ENCODE measurements at regions not wholly inside any gene's neighbourhood (a gene's known extent, or its start where the extent isn't known, plus 50 kb on each side); places are given as distances from the start of the nearest gene placed in this dataset.
"Not testable (repeated sequence)": the region's sequence is repeated elsewhere in the genome, so short reads cannot be mapped to it uniquely, and the experiment has no call there.

DNA sequence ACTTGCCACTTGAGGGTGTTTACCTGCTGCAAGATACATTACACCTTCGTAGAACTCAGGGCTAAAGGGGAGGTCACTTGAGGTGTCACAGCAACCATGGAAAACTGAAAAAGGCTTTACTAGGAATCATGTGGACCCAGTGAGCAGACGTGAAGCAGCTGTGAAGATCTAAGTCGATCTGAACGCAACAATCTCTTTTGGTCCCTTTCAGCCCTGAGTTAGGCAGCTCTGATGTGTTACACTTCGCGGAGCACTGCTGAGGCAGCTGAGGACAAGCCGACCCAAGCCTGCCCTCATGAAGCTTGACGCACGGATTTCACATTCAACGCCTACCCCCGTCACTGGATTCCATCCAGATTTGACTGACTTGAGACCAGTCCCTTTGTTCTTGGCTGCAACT lies 75.8 kb upstream of the NPAS2 start:
- DNase-seq: no peak

DNA sequence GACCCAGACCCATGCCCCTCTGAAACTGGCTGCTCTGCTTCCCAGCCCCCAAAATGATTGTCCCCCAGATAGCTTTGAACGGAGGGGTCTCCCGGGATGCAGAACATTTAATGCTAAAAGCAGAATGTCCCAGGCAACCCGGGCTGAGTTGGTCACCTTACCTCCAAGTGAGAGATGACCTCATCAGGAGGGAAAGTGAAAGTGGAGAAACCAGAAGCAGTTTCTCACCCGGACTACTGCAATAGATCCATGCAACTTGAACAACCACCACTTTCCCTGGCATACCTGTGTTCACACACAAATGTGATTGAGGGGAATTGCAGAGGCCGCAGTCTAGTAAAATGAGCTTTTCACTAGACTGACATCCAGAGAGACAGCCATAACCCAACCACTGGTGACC lies 75.3 kb upstream of the NPAS2 start:
- DNase-seq: no peak

DNA sequence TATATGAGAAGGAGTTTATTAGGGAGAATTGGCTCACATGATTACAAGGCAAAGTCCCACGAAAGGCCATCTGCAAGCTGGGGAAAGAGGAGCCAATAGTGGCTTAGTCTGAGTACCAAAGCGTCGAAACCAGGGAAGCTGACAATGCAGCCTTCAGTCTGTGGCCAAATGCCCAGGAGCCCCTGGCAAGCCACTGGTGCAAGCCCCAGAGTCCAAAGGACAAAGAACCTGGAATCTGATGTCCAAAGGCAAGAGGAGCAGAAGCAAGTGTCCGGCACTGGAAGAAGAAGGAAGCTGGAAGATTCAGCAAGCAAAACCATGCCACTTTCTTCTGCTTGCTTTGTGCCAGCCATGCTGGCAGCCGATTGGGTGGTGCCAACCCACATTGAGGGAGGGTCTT lies 74.3 kb upstream of the NPAS2 start:
- DNase-seq: no peak

DNA sequence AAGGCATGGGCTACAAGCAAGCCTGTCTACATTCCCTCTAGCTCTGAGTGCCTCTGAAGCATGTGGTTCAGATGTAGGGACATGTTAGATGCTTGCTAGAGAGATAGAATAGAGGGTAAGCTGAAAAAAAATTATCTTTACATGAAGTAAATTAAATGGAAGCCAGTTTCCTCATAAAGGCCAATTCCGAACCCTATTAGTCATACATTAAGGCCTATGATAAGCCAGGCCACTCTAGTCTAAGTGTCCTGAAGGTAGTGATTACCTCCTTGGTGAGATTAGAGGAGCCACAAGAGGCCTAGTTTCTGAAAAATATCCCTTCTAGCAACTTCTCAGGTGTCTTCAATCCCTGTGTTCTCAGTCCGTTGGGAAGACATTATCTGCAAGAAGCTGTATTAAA lies 72.4 kb upstream of the NPAS2 start:
- DNase-seq: no peak

DNA sequence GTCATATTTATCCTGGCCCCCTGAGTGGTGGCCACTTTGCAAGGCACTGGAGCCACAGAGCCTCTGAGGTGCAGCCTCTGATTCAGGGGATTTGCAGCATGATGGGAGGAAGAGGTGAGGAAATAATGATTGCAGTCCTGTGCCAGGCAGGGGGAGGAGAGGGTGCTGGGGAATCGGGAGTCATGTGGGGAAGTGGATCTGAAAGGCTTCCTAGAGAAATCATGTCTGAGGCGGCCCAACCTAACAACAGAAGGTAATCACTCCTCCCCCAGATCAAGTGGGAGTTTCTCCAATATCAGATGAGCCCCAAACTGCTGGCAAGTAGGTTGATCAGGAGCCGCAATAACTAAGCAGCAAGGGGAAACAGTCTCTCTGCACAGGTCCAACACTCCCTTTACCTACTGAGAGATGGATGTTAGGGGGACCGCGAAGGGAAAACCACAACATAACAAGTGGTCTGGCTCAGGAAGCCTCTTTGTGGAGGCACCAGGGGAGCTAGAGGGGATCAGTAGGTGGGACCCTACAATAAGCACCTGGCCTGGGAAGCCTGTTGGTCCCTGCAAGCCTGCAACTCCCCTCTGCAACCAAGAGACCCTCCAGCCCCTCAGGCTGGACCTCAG lies 71.8 kb upstream of the NPAS2 start:
- no peak for DNase-seq

DNA sequence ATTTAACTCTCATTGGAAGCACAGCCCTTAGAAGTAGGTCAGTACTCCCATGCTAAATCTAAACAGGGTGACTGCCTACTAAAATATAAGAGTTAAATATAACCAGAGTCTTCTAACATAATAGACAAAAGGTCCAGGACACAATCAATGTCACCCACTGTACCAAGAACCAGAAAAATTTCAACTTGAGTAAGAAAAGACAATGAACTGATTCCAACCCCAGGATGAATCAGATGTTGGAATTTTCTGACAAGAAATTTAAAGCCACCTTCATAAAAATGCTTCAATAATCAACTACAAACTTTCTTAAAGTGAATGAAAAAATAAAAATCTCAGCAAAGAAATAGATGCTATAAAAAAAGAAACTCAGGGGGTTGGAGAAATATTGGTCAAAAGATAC lies 71.3 kb upstream of the NPAS2 start:
- DNase-seq: no peak

DNA sequence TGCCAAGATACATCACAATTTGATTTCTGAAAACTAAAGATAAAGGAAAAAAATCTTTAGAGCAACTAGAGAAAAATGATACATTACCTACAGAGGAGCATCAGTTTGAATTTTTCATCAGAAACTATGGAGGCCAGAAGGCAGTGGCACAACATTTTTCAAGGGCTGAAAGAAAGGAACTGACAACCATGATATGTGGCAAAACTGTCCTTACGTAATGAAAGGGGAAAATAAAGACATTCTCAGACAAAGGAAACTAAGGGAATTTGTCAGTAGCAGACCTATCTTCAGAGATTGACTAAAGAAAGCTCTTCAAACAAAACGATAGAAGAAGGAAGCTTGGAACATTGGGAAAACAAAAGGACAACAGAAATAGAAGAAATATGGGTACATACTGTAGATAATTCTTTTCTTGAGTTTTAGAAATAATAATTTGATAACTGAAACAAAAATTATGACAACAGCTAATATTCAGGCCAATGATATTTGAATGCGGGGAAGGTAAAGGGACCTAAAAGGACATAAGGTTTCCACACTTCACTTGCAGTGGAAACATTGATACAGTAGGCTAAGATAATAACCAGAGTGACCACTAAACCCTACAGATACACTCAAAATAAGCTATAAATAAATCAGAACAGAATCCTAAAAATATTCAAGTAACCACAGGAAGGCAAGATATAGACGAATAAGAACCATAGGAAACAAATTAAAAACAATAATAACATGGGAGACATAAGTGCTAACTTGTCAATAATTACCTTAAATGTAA lies 70.0 kb upstream of the NPAS2 start:
- no peak for DNase-seq

DNA sequence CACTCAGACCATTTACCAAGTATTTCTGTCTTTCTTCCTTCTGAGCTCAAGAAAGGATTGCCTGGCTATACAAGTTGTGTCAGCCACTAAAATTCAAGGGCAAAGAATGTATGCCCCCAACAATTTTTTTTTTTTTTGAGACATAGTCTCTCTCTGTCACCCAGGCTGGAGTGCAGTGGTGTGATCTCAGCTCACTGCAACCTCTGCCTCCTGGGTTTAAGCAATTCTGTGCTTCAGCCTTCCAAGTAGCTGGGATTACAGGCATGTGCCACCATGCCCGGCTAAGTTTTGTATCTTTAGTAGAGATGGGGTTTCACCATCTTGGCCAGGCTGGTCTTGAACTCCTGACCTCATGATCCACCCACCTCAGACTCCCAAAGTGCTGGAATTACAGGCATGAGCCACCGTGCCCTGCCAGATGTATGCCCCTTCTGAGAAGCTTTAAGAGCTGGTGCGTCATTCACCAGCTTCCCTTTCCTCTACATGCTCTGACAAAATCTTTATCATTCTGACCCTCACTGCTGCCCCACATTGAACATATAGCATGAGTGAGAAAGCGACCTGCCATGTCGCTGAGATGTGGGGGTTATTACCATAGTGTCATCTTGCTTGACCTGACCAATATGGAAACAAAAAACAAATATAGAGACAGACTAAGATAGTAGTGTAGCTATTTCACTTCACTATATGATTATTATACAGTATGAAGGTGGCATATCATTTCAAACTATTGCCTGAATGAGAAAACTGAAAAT lies 67.9 kb upstream of the NPAS2 start:
- DNase-seq: not testable (repeated sequence)

DNA sequence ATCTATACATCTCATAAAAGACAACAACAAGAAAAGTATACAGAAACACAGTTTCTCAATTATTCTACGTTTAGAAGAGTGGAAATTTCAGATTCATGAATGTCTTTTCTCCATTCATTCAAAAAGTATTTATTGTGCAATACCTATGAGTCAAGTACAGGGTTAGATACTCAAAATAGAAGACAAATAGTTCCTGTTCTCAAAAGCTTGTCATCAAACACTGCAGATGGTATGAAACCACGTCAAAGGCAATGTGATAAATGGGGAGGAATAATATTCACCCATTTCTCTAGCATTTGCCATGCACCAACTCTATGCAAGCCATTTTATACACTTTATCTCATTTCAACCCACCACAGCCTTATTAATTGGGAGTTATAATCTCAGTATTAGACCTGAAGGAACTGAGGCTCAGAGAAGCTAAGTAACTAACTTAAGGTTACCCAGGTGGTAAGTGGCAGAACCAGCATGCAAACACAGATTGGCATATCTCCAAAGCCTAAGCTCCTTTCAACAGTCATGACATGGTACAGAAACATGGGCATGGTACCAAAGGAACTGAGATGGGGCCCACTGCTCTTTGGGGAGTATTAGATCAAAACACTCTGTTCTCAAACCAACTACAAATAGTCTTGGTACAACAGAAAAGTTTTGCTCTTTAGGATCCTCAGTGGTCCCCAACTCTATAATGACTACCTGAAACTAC lies 67.2 kb upstream of the NPAS2 start:
- no peak for DNase-seq

DNA sequence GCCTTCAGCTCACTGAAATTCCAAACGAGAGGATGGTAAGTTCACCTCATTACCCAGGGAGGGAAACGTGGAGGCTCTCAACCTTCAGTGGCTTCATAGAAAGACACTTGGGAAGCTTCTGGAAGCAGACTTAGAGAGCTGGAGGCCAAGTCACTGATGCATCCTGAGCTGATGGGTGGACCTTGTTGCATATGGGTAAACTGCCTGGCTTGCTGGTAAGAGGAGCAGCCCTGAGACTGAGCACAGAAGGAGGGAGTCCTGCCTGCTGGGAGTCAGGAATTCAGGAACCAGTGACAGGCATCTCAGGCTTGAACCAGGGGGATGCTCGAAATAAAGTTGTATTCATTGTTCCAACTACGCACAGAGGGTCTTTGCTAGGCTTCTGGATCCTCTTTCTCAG lies 66.5 kb upstream of the NPAS2 start:
- DNase-seq: no peak

DNA sequence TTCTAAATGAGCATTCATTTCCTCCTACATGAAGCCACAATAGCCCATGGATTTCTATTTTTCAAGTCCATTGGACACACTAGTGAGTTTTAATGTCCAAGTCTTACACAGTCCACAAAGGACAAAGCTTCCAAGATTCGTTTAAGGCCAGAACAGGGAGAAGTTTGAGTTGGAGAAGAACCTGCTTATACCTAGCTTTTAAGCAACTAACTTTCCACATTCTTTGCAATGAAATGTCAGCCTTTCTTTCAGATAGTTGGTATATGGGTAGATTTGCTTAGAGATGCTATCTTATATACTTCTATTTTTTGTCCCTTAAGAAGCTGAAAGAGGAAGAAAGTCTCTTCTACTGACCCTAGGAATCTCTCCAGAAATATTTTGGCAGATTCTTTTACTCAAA lies 66.1 kb upstream of the NPAS2 start:
- DNase-seq: no peak

DNA sequence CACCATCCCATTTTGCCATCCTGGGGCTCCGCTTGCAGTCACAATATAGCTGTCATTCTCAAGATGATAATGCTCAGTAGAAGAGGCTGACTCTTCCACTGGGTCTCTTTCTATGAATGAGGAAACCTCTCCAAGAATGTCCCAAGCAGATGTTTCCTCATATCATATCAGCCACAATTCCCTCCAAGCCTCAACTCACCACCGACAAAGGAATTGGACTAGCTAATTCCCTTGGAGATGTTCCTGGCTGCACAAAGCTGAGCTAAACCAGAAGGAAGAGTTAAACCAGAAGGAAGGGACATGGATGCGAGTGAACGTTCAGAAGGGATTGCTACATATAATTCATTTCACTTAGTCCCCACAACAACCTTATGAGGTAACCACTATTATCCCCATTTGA lies 65.0 kb upstream of the NPAS2 start:
- DNase-seq: no peak

DNA sequence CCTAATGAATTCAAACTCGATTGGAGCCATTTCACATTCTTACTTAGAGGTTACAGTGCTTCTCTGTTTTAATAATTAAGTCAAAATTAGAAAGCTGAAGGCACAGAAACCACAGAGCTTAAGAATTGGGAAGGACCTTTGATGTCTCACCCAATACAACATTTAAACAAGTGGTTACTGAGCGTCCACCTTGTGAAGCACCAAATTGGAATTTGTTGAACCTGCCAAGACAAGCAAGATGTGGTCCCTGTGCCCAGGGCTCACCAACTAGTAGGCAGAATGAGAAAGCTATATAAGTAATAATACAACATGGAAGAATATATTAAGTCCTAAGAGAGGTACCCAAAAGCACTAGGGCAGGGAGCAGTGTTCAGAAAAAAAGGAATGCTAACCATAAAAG lies 64.5 kb upstream of the NPAS2 start:
- DNase-seq: no peak

DNA sequence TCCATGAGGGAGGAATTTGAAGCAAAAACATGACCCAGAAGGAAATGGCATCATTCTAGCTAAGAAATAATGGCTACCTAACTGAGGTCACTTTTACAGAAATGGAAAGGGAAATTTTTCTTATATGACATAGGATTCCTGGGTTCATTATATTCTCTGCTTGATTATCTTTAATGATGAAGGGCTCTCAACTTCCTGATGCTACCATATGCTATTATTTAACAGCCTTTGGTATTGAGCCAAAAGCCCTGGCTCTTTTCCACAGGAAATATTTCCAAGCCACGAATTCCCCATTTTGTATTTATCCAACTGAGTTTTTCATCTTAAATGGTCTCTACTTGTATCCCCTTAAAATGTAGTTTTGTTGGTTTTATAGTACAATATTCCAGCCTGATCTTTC lies 63.2 kb upstream of the NPAS2 start:
- no peak for DNase-seq

DNA sequence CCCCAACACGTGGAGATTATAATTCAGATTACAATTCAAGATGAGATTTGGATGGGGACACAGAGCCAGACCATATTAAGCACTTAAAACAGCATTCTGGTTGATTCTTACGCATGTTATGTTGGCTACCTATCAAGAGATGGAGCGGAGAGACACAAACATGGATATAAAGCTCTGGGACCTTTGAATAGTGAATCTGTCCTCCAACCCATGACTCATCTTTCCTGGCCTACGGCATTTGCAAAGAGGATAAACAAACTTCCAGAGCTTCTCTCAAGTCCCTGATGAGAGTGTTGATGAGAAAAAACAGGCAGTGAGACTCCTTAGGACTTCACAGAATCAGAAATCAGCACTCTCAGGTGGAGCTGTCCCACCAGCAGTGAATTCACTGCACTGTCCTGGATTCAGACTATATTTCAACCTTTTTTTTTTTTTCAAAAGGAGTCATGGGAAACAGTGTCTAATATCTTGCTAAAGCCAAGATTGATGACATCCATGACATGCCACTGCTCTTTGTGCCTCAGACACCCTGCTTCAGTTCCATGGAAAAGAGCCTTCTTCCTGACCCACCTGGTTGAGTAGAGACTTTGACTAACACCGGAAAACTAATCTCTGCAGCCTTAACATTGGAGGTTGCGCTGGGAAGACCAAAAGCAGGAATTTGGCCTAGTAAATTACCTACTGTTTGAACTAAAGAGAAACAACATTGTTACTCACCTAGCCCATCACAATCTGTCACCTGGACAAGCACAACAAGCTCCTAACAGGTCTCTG lies 62.1 kb upstream of the NPAS2 start:
- DNase-seq: no peak

DNA sequence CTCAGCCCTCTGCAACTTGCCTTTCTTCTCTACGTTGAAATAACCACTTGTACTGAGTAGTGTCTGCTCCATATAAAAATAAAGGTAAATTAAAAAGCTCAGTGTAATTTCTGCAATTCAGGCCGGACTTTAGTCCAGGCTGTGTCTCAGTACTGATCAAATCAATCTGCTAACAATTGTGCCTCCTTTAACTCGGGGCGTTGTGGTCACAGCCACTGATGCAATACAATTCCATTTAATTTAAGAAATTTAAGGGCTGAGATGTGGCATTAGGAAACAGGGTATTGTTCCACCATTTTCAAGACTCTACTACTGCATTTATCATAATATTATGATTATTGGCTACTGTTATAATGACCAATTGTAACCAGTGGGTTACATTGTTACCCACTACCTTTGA lies 60.0 kb upstream of the NPAS2 start:
- no peak for DNase-seq

DNA sequence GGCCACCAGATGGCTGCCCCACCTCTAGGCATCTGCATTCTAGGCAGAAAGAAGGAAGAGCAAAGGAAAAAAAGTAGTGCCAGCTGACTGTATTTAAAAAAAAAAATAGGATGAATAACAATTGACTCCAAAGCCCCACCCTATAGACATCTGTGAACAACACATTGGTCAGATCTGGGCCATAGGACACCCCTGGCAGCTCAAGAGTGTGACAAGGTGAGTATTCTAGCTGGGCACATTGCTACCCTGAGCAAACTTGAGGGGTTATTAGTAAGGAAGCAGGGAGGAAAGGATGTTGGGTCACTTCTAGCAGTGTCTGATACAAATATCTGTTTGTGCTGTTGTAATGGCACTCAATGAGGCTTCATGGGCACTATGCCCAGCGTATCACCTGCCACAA lies 58.6 kb upstream of the NPAS2 start:
- DNase-seq: no peak

DNA sequence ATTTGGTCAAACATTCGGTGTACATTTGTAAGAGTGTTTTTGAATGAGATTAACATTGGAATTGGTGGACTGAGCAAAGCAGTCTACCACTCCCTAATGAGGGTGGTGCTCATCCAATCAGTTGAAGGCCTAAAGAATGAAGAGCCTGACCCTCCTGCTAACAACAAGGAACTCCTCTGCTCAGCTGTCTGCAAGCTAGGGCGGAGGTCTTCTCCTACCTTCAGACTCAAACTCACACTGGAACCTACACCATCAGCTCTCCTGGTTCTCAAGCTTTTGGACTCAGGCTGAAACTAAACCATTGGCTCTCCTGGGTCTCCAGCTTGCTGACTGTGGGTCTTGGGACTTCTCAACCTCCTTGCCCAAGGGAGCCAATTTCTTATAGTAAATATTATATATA lies 55.5 kb upstream of the NPAS2 start:
- no peak for DNase-seq

DNA sequence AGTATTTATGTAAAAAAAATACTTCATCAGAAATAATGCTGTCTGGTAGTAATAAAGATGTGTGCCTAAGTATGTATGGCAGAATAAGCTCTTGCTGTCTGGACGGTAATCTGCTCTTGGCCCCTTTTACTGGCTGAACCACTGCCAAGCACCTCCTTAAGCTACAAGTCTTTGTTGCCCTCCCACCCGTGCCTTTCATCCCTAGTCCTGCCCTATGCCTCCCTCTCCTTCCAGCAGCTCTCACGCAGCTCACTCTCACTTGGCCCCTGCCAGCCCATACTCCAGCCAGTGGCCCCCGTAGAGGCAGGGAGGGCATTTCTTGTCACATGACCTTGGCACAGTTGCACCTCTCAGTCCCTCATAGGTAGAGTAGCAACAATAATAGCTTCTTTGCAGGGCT lies 54.5 kb upstream of the NPAS2 start:
- no peak for DNase-seq

DNA sequence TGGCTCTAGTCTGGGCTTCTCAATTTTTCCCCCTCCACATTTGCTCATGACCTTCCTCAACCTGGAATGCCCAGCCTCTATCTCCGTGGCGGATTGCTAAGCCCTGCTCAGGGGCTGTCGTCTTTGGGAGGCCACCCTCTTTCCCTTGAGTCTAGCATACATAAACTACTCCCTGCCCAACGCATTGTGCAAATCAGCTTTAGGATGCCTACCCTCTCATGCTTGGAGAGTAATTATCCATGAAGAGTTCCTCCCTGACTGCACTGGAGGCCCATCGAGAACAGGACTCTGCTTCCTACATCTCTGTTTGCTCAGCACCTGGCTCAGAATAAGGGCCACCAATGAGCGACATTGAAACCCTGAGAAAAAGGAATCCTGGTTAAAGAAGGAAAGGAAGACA lies 53.7 kb upstream of the NPAS2 start:
- DNase-seq: no peak

DNA sequence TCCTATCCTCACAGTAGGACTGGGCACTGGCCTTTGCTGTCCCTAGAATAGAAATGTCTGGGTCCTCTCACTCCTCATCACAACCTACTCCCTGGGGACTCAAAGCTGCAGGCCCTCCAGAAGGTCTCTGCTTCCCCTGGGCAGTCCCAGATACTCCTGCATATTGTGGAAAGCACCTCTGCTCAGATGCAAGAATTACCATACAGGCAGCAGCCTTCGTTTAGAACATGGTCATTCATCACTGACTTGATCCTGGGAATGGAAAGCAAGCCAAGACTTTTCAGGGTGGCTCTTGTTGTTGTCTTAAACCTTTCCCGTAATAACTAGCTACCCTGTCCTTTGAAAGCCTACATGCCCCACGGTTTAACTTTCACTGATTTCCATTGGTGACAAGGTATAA lies 53.1 kb upstream of the NPAS2 start:
- no peak for DNase-seq

DNA sequence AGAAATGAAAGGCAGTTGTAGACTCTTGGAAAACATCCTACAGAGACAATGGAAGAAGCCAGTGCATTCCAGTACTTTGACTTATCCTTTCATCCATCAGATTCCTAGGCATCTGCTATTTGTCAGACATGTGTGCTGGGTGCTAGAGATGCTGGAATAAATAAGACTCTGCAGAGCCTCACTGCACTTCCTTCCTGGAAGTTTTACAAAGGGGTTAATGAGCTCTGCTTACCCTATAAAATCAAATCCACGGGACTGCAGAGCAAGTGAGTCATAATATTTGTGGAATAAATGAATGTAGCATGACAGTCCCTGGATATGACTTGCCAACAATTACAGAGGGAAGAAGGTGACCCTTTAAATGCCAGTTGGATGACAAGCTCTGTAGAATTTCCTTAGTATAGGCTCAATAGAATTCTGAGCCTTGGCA lies 52.7 kb upstream of the NPAS2 start:
- DNase-seq: no peak

Measured in CD4-positive, alpha-beta T cell treated with Interleukin-15 for 1 hour (primary cell).